GM23338 (cell line): ENCODE measurements at regions not wholly inside any gene's neighbourhood (a gene's known extent, or its start where the extent isn't known, plus 50 kb on each side); places are given as distances from the start of the nearest gene placed in this dataset.

Source experiments
- ATAC-seq: fragments of 200-7000 bp; cut with Tn5 transposase; 3 replicates; pipeline ENCODE4 v1.9.1; 2020
- DNase-seq: peaks from one replicate; pipeline ENCODE4 v3.0.0-alpha.2; 2015; ENCODE audit warnings: low spot score
- H2AFZ ChIP-seq: fragments of 200-600 bp; sonication (generic); 2 replicates; pipeline ENCODE4 v1.8.0; 2016; ENCODE audit warnings: antibody characterized with exemption, mild to moderate bottlenecking, moderate library complexity
- H3F3A ChIP-seq: fragments of 200-600 bp; sonication (generic); replicated peaks from 2 replicates; pipeline ENCODE4 v1.8.0; 2017; ENCODE audit warnings: antibody characterized with exemption, mixed run types, low read depth
- H3K27ac ChIP-seq: fragments of 200-600 bp; sonication (generic); 2 replicates; pipeline ENCODE4 v1.6.1; 2016; ENCODE audit warnings: low read depth
- H3K27me3 ChIP-seq: fragments of 200-600 bp; sonication (generic); 2 replicates; pipeline ENCODE4 v1.8.0; 2016; ENCODE audit warnings: mild to moderate bottlenecking, mixed run types, moderate library complexity; ENCODE audit not compliant: insufficient read depth
- H3K36me3 ChIP-seq: fragments of 200-600 bp; sonication (generic); 2 replicates; pipeline ENCODE4 v1.8.0; 2016; ENCODE audit warnings: mild to moderate bottlenecking; ENCODE audit not compliant: insufficient read depth
- H3K4me1 ChIP-seq: fragments of 200-600 bp; sonication (generic); 2 replicates; pipeline ENCODE4 v1.8.0; 2016; ENCODE audit warnings: mild to moderate bottlenecking, moderate library complexity; ENCODE audit not compliant: insufficient read depth
- H3K4me2 ChIP-seq: fragments of 200-600 bp; sonication (generic); 2 replicates; pipeline ENCODE4 v1.7.1; 2017; ENCODE audit warnings: mixed run types
- H3K4me3 ChIP-seq: fragments of 200-600 bp; sonication (generic); 2 replicates; pipeline ENCODE4 v1.6.1; 2016; ENCODE audit warnings: mixed run types
- H3K79me2 ChIP-seq: fragments of 200-600 bp; sonication (generic); replicated peaks from 2 replicates; pipeline ENCODE4 v1.8.0; 2017; ENCODE audit warnings: mild to moderate bottlenecking; ENCODE audit not compliant: insufficient read depth
- H3K9me2 ChIP-seq: fragments of 200-600 bp; sonication (generic); 2 replicates; pipeline ENCODE4 v1.8.0; 2017; ENCODE audit not compliant: insufficient read depth
- H4K20me1 ChIP-seq: fragments of 200-600 bp; sonication (generic); replicated peaks from 2 replicates; pipeline ENCODE4 v1.8.0; 2017; ENCODE audit warnings: mild to moderate bottlenecking; ENCODE audit not compliant: insufficient read depth
- H3K27ac Mint-ChIP-seq: 2 replicates; pipeline ENCODE4 v1.8.0; 2020; ENCODE audit warnings: inconsistent platforms, mild to moderate bottlenecking, moderate library complexity, mixed read lengths
- H3K27me3 Mint-ChIP-seq: 3 replicates; pipeline ENCODE4 v1.8.0; 2022; ENCODE audit warnings: low read depth, mild to moderate bottlenecking, moderate library complexity, mixed read lengths, inconsistent platforms; ENCODE audit not compliant: insufficient read depth, poor library complexity
- H3K36me3 Mint-ChIP-seq: 3 replicates; pipeline ENCODE4 v1.8.0; 2021; ENCODE audit warnings: low read depth, mild to moderate bottlenecking, inconsistent platforms, moderate library complexity, mixed read lengths
- H3K4me1 Mint-ChIP-seq: 3 replicates; pipeline ENCODE4 v1.8.0; 2020; ENCODE audit warnings: mild to moderate bottlenecking, inconsistent platforms, mixed read lengths
- H3K4me3 Mint-ChIP-seq: 3 replicates; pipeline ENCODE4 v1.8.0; 2021; ENCODE audit warnings: moderate library complexity, mild to moderate bottlenecking, inconsistent platforms, mixed read lengths
- H3K9me3 Mint-ChIP-seq: 3 replicates; pipeline ENCODE4 v1.8.0; 2020; ENCODE audit warnings: moderate library complexity, mild to moderate bottlenecking, inconsistent platforms, mixed read lengths
- CREB1 ChIP-seq: fragments of 250-450 bp; sonication (Bioruptor Pico); IDR thresholded peaks from 2 replicates; pipeline ENCODE4 v1.5.0; 2020; ENCODE audit warnings: low read depth, mild to moderate bottlenecking, moderate library complexity
- CTCF ChIP-seq, 2 experiments: fragments of 200-600 bp in 1 of 2; sonication (generic) in 1 of 2; conservative IDR thresholded peaks; 2 replicates each; pipeline versions ENCODE4 v1.5.1 to v1.6.1; 2016 to 2017; ENCODE audit warnings: antibody characterized with exemption in 2 of 2, low read depth in 2 of 2, mild to moderate bottlenecking in 2 of 2, moderate library complexity in 1 of 2
- EZH2 ChIP-seq: fragments of 200-600 bp; sonication (generic); IDR thresholded peaks from one replicate; pipeline ENCODE4 v1.8.0; 2017; ENCODE audit warnings: antibody characterized with exemption, mild to moderate bottlenecking, low read depth; ENCODE audit not compliant: unreplicated experiment
- JUNB ChIP-seq: IDR thresholded peaks from one replicate; pipeline ENCODE4 v1.6.1; 2016; ENCODE audit warnings: antibody characterized with exemption; ENCODE audit not compliant: unreplicated experiment
- NANOG ChIP-seq: IDR thresholded peaks from 2 replicates; pipeline ENCODE4 v1.6.1; 2016; ENCODE audit warnings: antibody characterized with exemption, borderline replicate concordance
- POLR2AphosphoS5 ChIP-seq: IDR thresholded peaks from 2 replicates; pipeline ENCODE4 v1.6.1; 2016; ENCODE audit warnings: antibody characterized with exemption, low read depth
- STAT1 ChIP-seq: IDR thresholded peaks from one replicate; pipeline ENCODE4 v1.6.1; 2016; ENCODE audit warnings: antibody characterized with exemption; ENCODE audit not compliant: unreplicated experiment
- ZNF114 ChIP-seq: fragments of 250-450 bp; sonication (Bioruptor Pico); IDR thresholded peaks from 2 replicates; pipeline ENCODE4 v1.5.0; 2020; ENCODE audit warnings: mild to moderate bottlenecking, moderate library complexity
- ZNF462 ChIP-seq: fragments of 250-450 bp; sonication (Bioruptor Pico); IDR thresholded peaks from 2 replicates; pipeline ENCODE4 v1.5.0; 2020; ENCODE audit warnings: mild to moderate bottlenecking, moderate library complexity
- TF ChIP-seq, protein P1 (sequence below): IDR thresholded peaks from 2 replicates; pipeline ENCODE4 v1.6.1; 2016; ENCODE audit warnings: antibody characterized with exemption

DNA sequence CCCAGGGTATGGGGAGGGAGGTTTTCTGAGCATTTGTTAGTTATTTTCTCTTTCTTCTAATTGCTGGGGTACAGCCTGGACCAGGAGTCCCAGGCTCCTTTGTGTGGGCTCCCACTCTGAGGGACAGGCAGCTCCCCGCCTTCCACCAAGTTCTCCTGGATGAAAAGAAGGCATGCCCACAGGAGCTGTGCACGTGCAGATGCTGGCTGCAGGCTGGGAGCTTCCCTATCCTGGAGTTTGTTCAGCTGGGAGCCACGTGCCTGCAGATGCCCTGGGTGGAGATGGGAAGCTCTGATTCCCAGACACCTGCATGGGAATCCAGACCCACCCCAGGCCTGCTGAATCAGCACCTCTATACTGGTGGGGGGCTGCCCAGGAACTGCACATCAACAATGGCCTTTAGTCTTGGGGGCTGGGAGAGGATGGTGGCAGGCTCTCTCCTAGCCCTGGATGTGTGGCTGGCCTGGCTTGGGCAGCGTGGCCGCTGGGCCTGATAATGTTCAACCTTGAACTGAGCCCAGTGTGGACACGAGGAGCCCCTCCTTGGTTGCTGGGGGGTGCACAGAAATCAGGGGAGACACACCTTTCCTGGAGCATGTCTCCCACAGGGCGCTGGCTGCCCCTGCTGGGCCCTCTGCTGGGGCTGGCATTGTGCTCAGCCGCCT, 233.6 kb upstream of the HS6ST1 start:
- Histone ChIP-seq H3K4me1 (no peaks in the 10 kb centered on the region), H3K4me3 (no peak overlapping the region), H3K9me2 (no peaks in the 10 kb centered on the region), H3K27me3 (no peaks in the 10 kb centered on the region), H3K79me2 (no peaks in the 10 kb centered on the region), H2AFZ (no peak overlapping the region), H4K20me1 (no peaks in the 10 kb centered on the region), H3F3A (no peaks in the 10 kb centered on the region), H3K4me2 (no peak overlapping the region), H3K36me3 (no peaks in the 10 kb centered on the region), H3K27ac (no peak overlapping the region)
- Mint-ChIP-seq H3K27ac (no peak overlapping the region), H3K27me3 (peaks cover 10% of the 10 kb centered on the region), H3K4me1 (peaks cover 11% of the 10 kb centered on the region), H3K36me3 (no peaks in the 10 kb centered on the region), H3K4me3 (no peak overlapping the region), H3K9me3 (peaks cover 5% of the 10 kb centered on the region; the same call in 2 of the 3 replicates)
- TF ChIP-seq NANOG (no peak), POLR2AphosphoS5 (no peak), CTCF (conservative IDR thresholded peaks at IDR 0.05; ENCODE audit: low read depth in 2 of 2) (no peak), JUNB (no peak), ZNF114 (CRISPR knock-in tag) (no peak), ZNF462 (CRISPR knock-in tag) (no peak), EZH2 (no peak), CREB1 (no peak), STAT1 (no peak)
- TF ChIP-seq, protein P1, sequence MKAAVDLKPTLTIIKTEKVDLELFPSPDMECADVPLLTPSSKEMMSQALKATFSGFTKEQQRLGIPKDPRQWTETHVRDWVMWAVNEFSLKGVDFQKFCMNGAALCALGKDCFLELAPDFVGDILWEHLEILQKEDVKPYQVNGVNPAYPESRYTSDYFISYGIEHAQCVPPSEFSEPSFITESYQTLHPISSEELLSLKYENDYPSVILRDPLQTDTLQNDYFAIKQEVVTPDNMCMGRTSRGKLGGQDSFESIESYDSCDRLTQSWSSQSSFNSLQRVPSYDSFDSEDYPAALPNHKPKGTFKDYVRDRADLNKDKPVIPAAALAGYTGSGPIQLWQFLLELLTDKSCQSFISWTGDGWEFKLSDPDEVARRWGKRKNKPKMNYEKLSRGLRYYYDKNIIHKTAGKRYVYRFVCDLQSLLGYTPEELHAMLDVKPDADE, result no peak
- ATAC-seq, result no peak
- DNase-seq, result no peak
